Activated CD4-positive, alpha-beta T cell treated with anti-CD3 and anti-CD28 coated beads for 1 hour (primary cell): ENCODE measurements at regions not wholly inside any gene's neighbourhood (a gene's known extent, or its start where the extent isn't known, plus 50 kb on each side); places are given as distances from the start of the nearest gene placed in this dataset.
"Not testable (repeated sequence)": the region's sequence is repeated elsewhere in the genome, so short reads cannot be mapped to it uniquely, and the experiment has no call there.

Source experiments
- DNase-seq: peaks from one replicate; pipeline ENCODE4 v3.0.0-alpha.2; 2020

GRCh38 chr5:1633605-1634336, 110.0 kb upstream of the LPCAT1 start:
- peak; percentile 47 for DNase-seq

GRCh38 chr5:1631004-1631403, 107.2 kb upstream of the LPCAT1 start:
- not testable (repeated sequence) for DNase-seq

- DNase-seq = not testable (repeated sequence)
Measured at GRCh38 chr5:1626397-1626796, 102.6 kb upstream of the LPCAT1 start.

GRCh38 chr5:1619531-1619930, 95.8 kb upstream of the LPCAT1 start:
- not testable (repeated sequence) for DNase-seq

GRCh38 chr5:1618296-1618865, 94.6 kb upstream of the LPCAT1 start:
- DNase-seq = not testable (repeated sequence)

- not testable (repeated sequence) for DNase-seq
Measured at GRCh38 chr5:1617236-1617755, 93.5 kb upstream of the LPCAT1 start.

GRCh38 chr5:1613515-1613914, 89.8 kb upstream of the LPCAT1 start:
- not testable (repeated sequence) for DNase-seq

GRCh38 chr5:1610526-1610925, 86.8 kb upstream of the LPCAT1 start:
- DNase-seq = not testable (repeated sequence)

GRCh38 chr5:1609111-1609510, 85.4 kb upstream of the LPCAT1 start:
- DNase-seq = not testable (repeated sequence)

GRCh38 chr5:1608336-1608735, 84.6 kb upstream of the LPCAT1 start:
- DNase-seq = not testable (repeated sequence)

GRCh38 chr5:1606951-1607350, 83.2 kb upstream of the LPCAT1 start:
- DNase-seq = not testable (repeated sequence)

GRCh38 chr5:1603916-1604315, 80.2 kb upstream of the LPCAT1 start:
- DNase-seq = not testable (repeated sequence)

GRCh38 chr5:1601565-1601964, 77.8 kb upstream of the LPCAT1 start:
- not testable (repeated sequence) for DNase-seq

- not testable (repeated sequence) for DNase-seq
Measured at GRCh38 chr5:1598950-1599737, 75.4 kb upstream of the LPCAT1 start.

- not testable (repeated sequence) for DNase-seq
Measured at GRCh38 chr5:1597093-1597473, 73.3 kb upstream of the LPCAT1 start.

GRCh38 chr5:1596462-1597092, 72.8 kb upstream of the LPCAT1 start:
- not testable (repeated sequence) for DNase-seq

GRCh38 chr5:1594357-1595106, 70.8 kb upstream of the LPCAT1 start:
- peak; percentile 44 for DNase-seq

GRCh38 chr5:1593903-1594356, 70.2 kb upstream of the LPCAT1 start:
- DNase-seq = no peak

- DNase-seq = not testable (repeated sequence)
Measured at GRCh38 chr5:1588071-1588694, 64.4 kb upstream of the LPCAT1 start.

- DNase-seq = not testable (repeated sequence)
Measured at GRCh38 chr5:1583081-1583875, 59.5 kb upstream of the LPCAT1 start.

GRCh38 chr5:1579389-1579788, 55.6 kb upstream of the LPCAT1 start:
- DNase-seq = not testable (repeated sequence)
